ENCODE measurements at regions not wholly inside any gene's neighbourhood (a gene's known extent, or its start where the extent isn't known, plus 50 kb on each side); places are given as distances from the start of the nearest gene placed in this dataset.
A peak's percentile ranks its signal among the peaks of the same experiment; 100 is the strongest.

- H3K9me3 Mint-ChIP-seq: no peaks in the 10 kb centered on the region
- H3K27me3 Mint-ChIP-seq (ENCODE audit: low read depth): peaks cover 8% of the 10 kb centered on the region
- no peak overlapping the region for H3K4me3 Mint-ChIP-seq
- no peak overlapping the region for H3K27ac Mint-ChIP-seq
- TF ChIP-seq CTCF (IDR thresholded peaks at IDR 0.05; ENCODE audit: unreplicated experiment in 3 of 3): no peak
- no peaks in the 10 kb centered on the region for H3K4me1 Mint-ChIP-seq
- H3K36me3 Mint-ChIP-seq (ENCODE audit: low read depth): no peaks in the 10 kb centered on the region
These were observed 59.7 kb upstream of the DHX40 start for GRCh38 chr17:59505610-59506276.

GRCh38 chr17:59506894-59507726, 58.3 kb upstream of the DHX40 start:
- no peaks in the 10 kb centered on the region for H3K4me1 Mint-ChIP-seq
- H3K27me3 Mint-ChIP-seq (ENCODE audit: low read depth): peaks cover 8% of the 10 kb centered on the region
- H3K27ac Mint-ChIP-seq: no peak overlapping the region
- no peak for TF ChIP-seq CTCF (IDR thresholded peaks at IDR 0.05; ENCODE audit: unreplicated experiment in 3 of 3)
- no peaks in the 10 kb centered on the region for H3K9me3 Mint-ChIP-seq
- H3K36me3 Mint-ChIP-seq (ENCODE audit: low read depth): no peaks in the 10 kb centered on the region
- no peak overlapping the region for H3K4me3 Mint-ChIP-seq

- no peak overlapping the region for H3K4me3 Mint-ChIP-seq
- no peaks in the 10 kb centered on the region for H3K9me3 Mint-ChIP-seq
- TF ChIP-seq CTCF (IDR thresholded peaks at IDR 0.05; ENCODE audit: unreplicated experiment in 3 of 3): no peak
- H3K36me3 Mint-ChIP-seq (ENCODE audit: low read depth): no peaks in the 10 kb centered on the region
- H3K27ac Mint-ChIP-seq: no peak overlapping the region
- H3K27me3 Mint-ChIP-seq (ENCODE audit: low read depth): peaks cover 8% of the 10 kb centered on the region
- H3K4me1 Mint-ChIP-seq: peaks cover 4% of the 10 kb centered on the region
These were observed 56.3 kb upstream of the DHX40 start for GRCh38 chr17:59508999-59509625.

GRCh38 chr17:59510611-59511010, 54.8 kb upstream of the DHX40 start:
- H3K27ac Mint-ChIP-seq: peak overlapping the region in 1 of 3 experiments; percentile 18
- H3K4me3 Mint-ChIP-seq: no peak overlapping the region
- H3K36me3 Mint-ChIP-seq (ENCODE audit: low read depth): no peaks in the 10 kb centered on the region
- H3K4me1 Mint-ChIP-seq: peaks cover 9% of the 10 kb centered on the region
- no peaks in the 10 kb centered on the region for H3K27me3 Mint-ChIP-seq (ENCODE audit: low read depth)
- H3K9me3 Mint-ChIP-seq: no peaks in the 10 kb centered on the region
- no peak for TF ChIP-seq CTCF (IDR thresholded peaks at IDR 0.05; ENCODE audit: unreplicated experiment in 3 of 3)

GRCh38 chr17:59511726-59512125, 53.7 kb upstream of the DHX40 start:
- H3K4me1 Mint-ChIP-seq: peaks cover 9% of the 10 kb centered on the region
- TF ChIP-seq CTCF (IDR thresholded peaks at IDR 0.05; ENCODE audit: unreplicated experiment in 3 of 3): no peak

More at GRCh38 chr17:59511726-59512125, 53.7 kb upstream of the DHX40 start:
- no peak overlapping the region for H3K4me3 Mint-ChIP-seq
- no peaks in the 10 kb centered on the region for H3K27me3 Mint-ChIP-seq (ENCODE audit: low read depth)
- no peak overlapping the region for H3K27ac Mint-ChIP-seq
- no peaks in the 10 kb centered on the region for H3K9me3 Mint-ChIP-seq
- H3K36me3 Mint-ChIP-seq (ENCODE audit: low read depth): no peaks in the 10 kb centered on the region

Measured in nephron (organoid).